Stimulated activated CD8-positive, alpha-beta memory T cell treated with anti-CD3 and anti-CD28 coated beads, Interleukin-12 subunit alpha, Interleukin-12 subunit beta, amount 100 ng/mL, for 1 hour (primary cell): ENCODE measurements at regions not wholly inside any gene's neighbourhood (a gene's known extent, or its start where the extent isn't known, plus 50 kb on each side); places are given as distances from the start of the nearest gene placed in this dataset.

ENCODE experiments used
- DNase-seq: peaks from one replicate; pipeline ENCODE4 v3.0.0-alpha.2; 2020; ENCODE audit warnings: low read depth

GRCh38 chr7:7051206-7051877 is 131.0 kb upstream of the C1GALT1 start:
- DNase-seq = no peak

GRCh38 chr7:7054252-7054830 is 128.0 kb upstream of the C1GALT1 start:
- no peak for DNase-seq

GRCh38 chr7:7060828-7061599 is 121.3 kb upstream of the C1GALT1 start:
- DNase-seq = no peak

- DNase-seq = no peak
Observed at GRCh38 chr7:7077945-7078344, 104.4 kb upstream of the C1GALT1 start.

GRCh38 chr7:7080802-7081201 is 101.5 kb upstream of the C1GALT1 start:
- no peak for DNase-seq

GRCh38 chr7:7090460-7090859 is 91.9 kb upstream of the C1GALT1 start:
- DNase-seq = no peak

- DNase-seq = no peak
Observed at GRCh38 chr7:7098280-7098818, 84.0 kb upstream of the C1GALT1 start.

GRCh38 chr7:7099584-7100014 is 82.7 kb upstream of the C1GALT1 start:
- no peak for DNase-seq

- no peak for DNase-seq
Observed at GRCh38 chr7:7100432-7100849, 81.9 kb upstream of the C1GALT1 start.

- no peak for DNase-seq
Observed at GRCh38 chr7:7102906-7103305, 79.4 kb upstream of the C1GALT1 start.

- DNase-seq = no peak
Observed at GRCh38 chr7:7103343-7104313, 78.7 kb upstream of the C1GALT1 start.

- DNase-seq = no peak
Observed at GRCh38 chr7:7104314-7104698, 78.0 kb upstream of the C1GALT1 start.

- no peak for DNase-seq
Observed at GRCh38 chr7:7104971-7105370, 77.4 kb upstream of the C1GALT1 start.

GRCh38 chr7:7105800-7106582 is 76.4 kb upstream of the C1GALT1 start:
- no peak for DNase-seq

- no peak for DNase-seq
Observed at GRCh38 chr7:7108931-7109330, 73.4 kb upstream of the C1GALT1 start.

GRCh38 chr7:7109934-7110333 is 72.4 kb upstream of the C1GALT1 start:
- DNase-seq = no peak

GRCh38 chr7:7110706-7111105 is 71.6 kb upstream of the C1GALT1 start:
- no peak for DNase-seq

GRCh38 chr7:7112868-7113267 is 69.5 kb upstream of the C1GALT1 start:
- no peak for DNase-seq

- DNase-seq = no peak
Observed at GRCh38 chr7:7114575-7115291, 67.6 kb upstream of the C1GALT1 start.

GRCh38 chr7:7117935-7118586 is 64.3 kb upstream of the C1GALT1 start:
- DNase-seq = no peak
